Fibroblast of villous mesenchyme (primary cell): ENCODE measurements at regions not wholly inside any gene's neighbourhood (a gene's known extent, or its start where the extent isn't known, plus 50 kb on each side); places are given as distances from the start of the nearest gene placed in this dataset.

Experiments used
- DNase-seq: peaks from one replicate; pipeline ENCODE4 v3.0.0-alpha.2; 2010; ENCODE audit warnings: low read depth
- H3K4me3 ChIP-seq: 2 replicates; pipeline ENCODE4 v1.5.1; 2011; ENCODE audit warnings: low read depth, mild to moderate bottlenecking, low read length
- TF ChIP-seq, protein P1 (sequence below): IDR thresholded peaks from 2 replicates; pipeline ENCODE4 v1.5.1; 2012; ENCODE audit warnings: low read depth, mild to moderate bottlenecking, low read length; ENCODE audit not compliant: insufficient read depth

- TF ChIP-seq, protein P1, sequence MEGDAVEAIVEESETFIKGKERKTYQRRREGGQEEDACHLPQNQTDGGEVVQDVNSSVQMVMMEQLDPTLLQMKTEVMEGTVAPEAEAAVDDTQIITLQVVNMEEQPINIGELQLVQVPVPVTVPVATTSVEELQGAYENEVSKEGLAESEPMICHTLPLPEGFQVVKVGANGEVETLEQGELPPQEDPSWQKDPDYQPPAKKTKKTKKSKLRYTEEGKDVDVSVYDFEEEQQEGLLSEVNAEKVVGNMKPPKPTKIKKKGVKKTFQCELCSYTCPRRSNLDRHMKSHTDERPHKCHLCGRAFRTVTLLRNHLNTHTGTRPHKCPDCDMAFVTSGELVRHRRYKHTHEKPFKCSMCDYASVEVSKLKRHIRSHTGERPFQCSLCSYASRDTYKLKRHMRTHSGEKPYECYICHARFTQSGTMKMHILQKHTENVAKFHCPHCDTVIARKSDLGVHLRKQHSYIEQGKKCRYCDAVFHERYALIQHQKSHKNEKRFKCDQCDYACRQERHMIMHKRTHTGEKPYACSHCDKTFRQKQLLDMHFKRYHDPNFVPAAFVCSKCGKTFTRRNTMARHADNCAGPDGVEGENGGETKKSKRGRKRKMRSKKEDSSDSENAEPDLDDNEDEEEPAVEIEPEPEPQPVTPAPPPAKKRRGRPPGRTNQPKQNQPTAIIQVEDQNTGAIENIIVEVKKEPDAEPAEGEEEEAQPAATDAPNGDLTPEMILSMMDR, result no peak
- no peak for DNase-seq
- H3K4me3 ChIP-seq, result no peak overlapping the region
Observed at GRCh38 chr6:40759838-40760237, 172.7 kb upstream of the LRFN2 start.

DNA sequence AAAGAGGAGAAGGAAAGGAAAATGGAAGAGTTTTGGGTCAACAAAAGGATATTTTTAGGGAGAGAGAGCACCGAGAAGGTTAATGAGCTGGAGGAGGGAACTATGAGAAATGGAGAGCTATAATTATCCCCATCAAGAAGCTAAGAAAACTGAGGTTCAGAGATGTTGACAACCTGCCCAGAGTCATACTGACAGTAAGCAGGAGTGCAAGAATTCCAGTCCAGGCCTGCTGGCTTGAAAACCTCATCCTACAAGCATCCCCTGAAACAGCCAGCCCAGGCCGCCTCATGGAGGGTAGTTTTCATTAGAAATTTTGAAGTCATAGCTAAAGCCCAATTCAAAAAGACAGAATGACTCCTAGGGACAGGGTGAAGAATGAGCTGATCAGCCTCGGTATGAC, 172.1 kb upstream of the LRFN2 start:
- no peak overlapping the region for H3K4me3 ChIP-seq
- no peak for DNase-seq
- TF ChIP-seq, protein P1, result no peak

DNA sequence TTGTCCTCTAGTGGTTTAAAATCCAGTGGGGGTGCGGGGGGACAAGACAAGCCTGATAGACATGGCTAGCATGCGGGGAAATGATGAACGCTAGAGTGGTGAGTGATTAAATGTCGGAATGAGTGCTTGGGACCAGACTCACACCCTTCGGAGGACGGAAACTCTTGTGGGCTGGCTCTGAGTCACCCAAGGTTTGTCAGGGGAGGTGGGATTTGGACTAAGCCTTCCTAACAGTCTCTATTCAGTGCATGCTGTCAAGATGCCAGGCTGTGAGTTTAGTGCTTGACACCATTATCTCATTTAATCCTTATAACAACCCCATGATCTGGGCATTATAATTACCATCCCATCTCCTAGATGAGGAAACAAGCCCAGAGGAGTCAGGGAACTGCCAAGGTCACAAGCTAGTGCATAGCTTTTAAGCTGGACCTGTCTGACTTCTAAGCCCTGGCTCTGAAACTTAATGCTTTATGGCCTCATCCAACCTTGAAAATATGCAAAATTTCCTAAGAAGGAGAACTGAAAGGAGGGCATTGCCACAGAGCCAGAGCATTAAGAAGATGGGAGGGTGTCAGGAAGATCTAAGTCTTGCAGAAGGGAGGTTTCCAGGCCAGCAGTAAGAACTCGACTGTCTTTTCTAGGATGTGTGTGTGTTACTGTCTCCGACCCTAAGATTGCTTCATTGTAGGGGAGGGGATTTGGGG, 168.7 kb upstream of the LRFN2 start:
- no peak overlapping the region for H3K4me3 ChIP-seq
- TF ChIP-seq, protein P1, result no peak
- no peak for DNase-seq

GRCh38 chr6:40755046-40755681, 168.0 kb upstream of the LRFN2 start:
- H3K4me3 ChIP-seq, result no peak overlapping the region

GRCh38 chr6:40754461-40755045, 167.4 kb upstream of the LRFN2 start:
- TF ChIP-seq, protein P1, result no peak
- no peak overlapping the region for H3K4me3 ChIP-seq
- no peak for DNase-seq

More at GRCh38 chr6:40755046-40755681, 168.0 kb upstream of the LRFN2 start:
- peak; percentile 20 for DNase-seq
- TF ChIP-seq, protein P1, result no peak

DNA sequence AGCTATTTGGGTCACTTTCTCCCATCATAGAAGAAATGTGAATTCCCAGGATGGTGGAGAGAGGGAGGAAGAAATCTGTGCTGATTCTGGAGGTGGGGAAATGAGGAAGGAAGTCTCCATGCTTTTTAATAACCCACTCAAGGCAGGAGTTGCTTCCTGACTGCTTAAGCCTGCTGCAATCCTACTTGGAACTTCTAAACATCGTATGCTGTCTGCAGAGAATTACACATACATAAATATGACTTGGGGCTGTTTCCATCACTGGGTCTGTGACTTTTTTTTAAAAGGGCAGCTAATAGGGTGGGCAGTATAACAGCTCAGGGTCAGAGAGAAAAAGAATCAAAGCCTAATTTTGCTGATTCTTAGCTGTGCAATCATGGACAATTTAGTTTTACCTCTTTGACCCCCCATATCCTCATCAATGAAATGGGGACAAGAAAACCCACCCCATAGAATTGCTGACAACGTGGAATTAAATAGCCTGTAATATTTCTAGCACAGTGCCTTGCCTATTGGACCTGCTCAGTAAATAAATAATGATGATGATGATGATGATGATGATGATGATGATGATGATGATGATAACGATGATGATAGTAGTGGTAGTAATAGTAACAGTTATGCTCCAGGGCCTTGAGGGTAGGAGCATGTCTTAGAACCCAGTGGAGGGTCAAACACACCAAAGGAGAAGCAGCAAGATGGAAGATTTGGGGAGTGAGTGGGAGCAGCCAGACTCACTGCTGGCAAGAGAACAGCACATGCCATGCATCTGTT, 166.7 kb upstream of the LRFN2 start:
- TF ChIP-seq, protein P1, result no peak
- no peak overlapping the region for H3K4me3 ChIP-seq
- no peak for DNase-seq
